ENCODE measurements at regions not wholly inside any gene's neighbourhood (a gene's known extent, or its start where the extent isn't known, plus 50 kb on each side); places are given as distances from the start of the nearest gene placed in this dataset.
A peak's percentile ranks its signal among the peaks of the same experiment; 100 is the strongest.

- DNase-seq (ENCODE audit: low read depth in 2 of 2) = no peak
Observed at GRCh38 chr12:44961887-44962286, 85.8 kb upstream of the NELL2 start.

- no peak for DNase-seq (ENCODE audit: low read depth in 2 of 2)
Observed at GRCh38 chr12:44960856-44961255, 84.7 kb upstream of the NELL2 start.

- no peak for DNase-seq (ENCODE audit: low read depth in 2 of 2)
Observed at GRCh38 chr12:44960423-44960822, 84.3 kb upstream of the NELL2 start.

GRCh38 chr12:44947163-44947562 lies 71.0 kb upstream of the NELL2 start:
- no peak for DNase-seq (ENCODE audit: low read depth in 2 of 2)

- no peak for DNase-seq (ENCODE audit: low read depth in 2 of 2)
Observed at GRCh38 chr12:44942714-44943113, 66.6 kb upstream of the NELL2 start.

- peak; percentile 77 to 84 for DNase-seq (ENCODE audit: low read depth in 2 of 2)
Observed at GRCh38 chr12:44930972-44931600, 55.0 kb upstream of the NELL2 start.

GRCh38 chr12:44929236-44929885 lies 53.2 kb upstream of the NELL2 start:
- no peak for DNase-seq (ENCODE audit: low read depth in 2 of 2)
